ENCODE measurements at regions not wholly inside any gene's neighbourhood (a gene's known extent, or its start where the extent isn't known, plus 50 kb on each side); places are given as distances from the start of the nearest gene placed in this dataset.

GRCh38 chr15:39357480-39358268 lies 223.2 kb upstream of the THBS1 start:
- no peak overlapping the region for H3K4ac ChIP-seq (replicated peaks; ENCODE audit: insufficient read length, low read depth, low read length)
- H3K23ac ChIP-seq (ENCODE audit: insufficient read length), result no peak overlapping the region
- H2BK20ac ChIP-seq (ENCODE audit: low read length), result no peak overlapping the region
- ChIA-PET POLR2A (ENCODE audit: partially characterized antibody) (no interaction called here), CTCF (ENCODE audit: partially characterized antibody) (no interaction called here)
- H4K5ac ChIP-seq (ENCODE audit: insufficient read length, low read depth, low read length), result no peak overlapping the region
- peaks cover 2% of the 10 kb centered on the region; the same call in 1 of the 2 replicates for H3K23me2 ChIP-seq (ENCODE audit: low read depth, low read length)
- no peak overlapping the region for H3K9ac ChIP-seq (replicated peaks in 1 of 4; ENCODE audit: extremely low read depth in 1 of 4, low read depth in 3 of 4, low read length in 3 of 4)
- H3K18ac ChIP-seq (ENCODE audit: extremely low read depth, low read length), result no peak overlapping the region
- no peaks in the 10 kb centered on the region for H3K36me3 ChIP-seq (ENCODE audit: control insufficient read depth in 2 of 4, insufficient read depth in 4 of 4, low read length in 3 of 4)
- no peak overlapping the region for H3K14ac ChIP-seq (ENCODE audit: insufficient read length)
- no peak overlapping the region for H3K56ac ChIP-seq (replicated peaks; ENCODE audit: insufficient read length, low read depth, low read length)
- H3K4me1 ChIP-seq (replicated peaks in 1 of 4; ENCODE audit: control insufficient read depth in 3 of 4, insufficient read depth in 4 of 4, low read length in 3 of 4), result no peaks in the 10 kb centered on the region
- H2AFZ ChIP-seq (ENCODE audit: low read length), result no peak overlapping the region
- H2BK12ac ChIP-seq (ENCODE audit: low read depth, low read length), result no peak overlapping the region
- H3K4me3 ChIP-seq (ENCODE audit: extremely low read depth in 1 of 4, insufficient read depth in 2 of 4, low read depth in 3 of 4, low read length in 4 of 4), result no peak overlapping the region
- FAIRE-seq, result no peak
- H3K9me3 ChIP-seq (ENCODE audit: insufficient read depth in 2 of 2, low read depth in 1 of 2, low read length in 1 of 2), result no peaks in the 10 kb centered on the region
- no peak overlapping the region for H3K4me2 ChIP-seq (ENCODE audit: insufficient read depth in 1 of 2, low read depth in 2 of 2, low read length in 2 of 2)
- no peak overlapping the region for H2BK5ac ChIP-seq (ENCODE audit: low read depth, low read length)
- no peak for DNase-seq (ENCODE audit: low read depth in 1 of 2, low spot score in 2 of 2)
- no peak overlapping the region for H2BK120ac ChIP-seq (replicated peaks; ENCODE audit: low read depth, low read length)
- no peak for TF ChIP-seq CBX5 (IDR thresholded peaks at IDR 0.05; ENCODE audit: low read depth, low read length)
- no peak for TF ChIP-seq PHF8 (conservative IDR thresholded peaks at IDR 0.05; ENCODE audit: low read depth, low read length)
- no peak for TF ChIP-seq POLR2AphosphoS5 (IDR thresholded peaks at IDR 0.05; ENCODE audit: low read depth, low read length)
- TF ChIP-seq SUZ12 (IDR thresholded peaks at IDR 0.05; ENCODE audit: low read length), result no peak
- no peak for TF ChIP-seq RFX5 (IDR thresholded peaks at IDR 0.05; ENCODE audit: borderline replicate concordance, low read depth, low read length)
- no peak for TF ChIP-seq KDM4A (IDR thresholded peaks at IDR 0.05; ENCODE audit: low read depth, low read length, severe bottlenecking)
- no peak for TF ChIP-seq BCL11A (IDR thresholded peaks at IDR 0.05; ENCODE audit: low read depth in 2 of 2, low read length in 2 of 2)
- no peak overlapping the region for H4K91ac ChIP-seq (replicated peaks; ENCODE audit: insufficient read length, low read length)
- no peaks in the 10 kb centered on the region for H3K27me3 ChIP-seq (replicated peaks in 1 of 4; ENCODE audit: control insufficient read depth in 3 of 4, extremely low read depth in 1 of 4, insufficient read depth in 3 of 4, low read length in 3 of 4)
- no peak overlapping the region for H2AK5ac ChIP-seq (ENCODE audit: low read depth, low read length)
- H4K8ac ChIP-seq (ENCODE audit: extremely low read depth, insufficient read depth, low read length), result no peak overlapping the region
- WGBS, 2 experiments (ENCODE audit: extremely low coverage in 1 of 2, insufficient coverage in 1 of 2, insufficient read length in 1 of 2, insufficient replicate concordance in 2 of 2, low coverage in 1 of 2, low lambda C conversion rate in 2 of 2, missing lambda C conversion rate in 1 of 2), result 87% methylated on average over 8 of the region's 8 CpGs; no CpG with 5 or more reads in 1 of the 2 experiments
- no peaks in the 10 kb centered on the region for H3K79me1 ChIP-seq (ENCODE audit: low read depth, low read length)
- H2BK15ac ChIP-seq (ENCODE audit: low read length), result no peak overlapping the region
- H3K79me2 ChIP-seq (ENCODE audit: control insufficient read depth in 1 of 2, insufficient read depth in 2 of 2, low read length in 2 of 2), result no peaks in the 10 kb centered on the region
- no peak overlapping the region for H3K27ac ChIP-seq (ENCODE audit: low read depth, low read length)
- H4K20me1 ChIP-seq (replicated peaks in 1 of 2; ENCODE audit: control insufficient read depth in 1 of 2, insufficient read depth in 2 of 2, low read length in 2 of 2), result no peaks in the 10 kb centered on the region
